ENCODE measurements at regions not wholly inside any gene's neighbourhood (a gene's known extent, or its start where the extent isn't known, plus 50 kb on each side); places are given as distances from the start of the nearest gene placed in this dataset.

- intact Hi-C loops (cut with micrococcal nuclease): no loop called here
- peaks cover 2% of the 10 kb centered on the region for H3K27me3 Mint-ChIP-seq (ENCODE audit: insufficient read depth)
Observed at GRCh38 chr18:28855524-28855923, 678.6 kb upstream of the CDH2 start.

GRCh38 chr18:28854964-28855363 lies 678.0 kb upstream of the CDH2 start:
- Mint-ChIP-seq H3K27me3 (ENCODE audit: insufficient read depth) (peaks cover 2% of the 10 kb centered on the region), H3K9me3 (no peaks in the 10 kb centered on the region), H3K36me3 (ENCODE audit: low read depth) (no peaks in the 10 kb centered on the region), H3K4me3 (no peak overlapping the region), H3K4me1 (ENCODE audit: low read depth) (no peaks in the 10 kb centered on the region), H3K27ac (no peak overlapping the region)
- intact Hi-C loops (cut with micrococcal nuclease): no loop called here
- no peak for DNase-seq (ENCODE audit: low spot score)

More at GRCh38 chr18:28855524-28855923, 678.6 kb upstream of the CDH2 start:
- DNase-seq (ENCODE audit: low spot score): no peak
- no peaks in the 10 kb centered on the region for H3K9me3 Mint-ChIP-seq
- H3K27ac Mint-ChIP-seq: no peak overlapping the region
- no peaks in the 10 kb centered on the region for H3K36me3 Mint-ChIP-seq (ENCODE audit: low read depth)
- no peaks in the 10 kb centered on the region for H3K4me1 Mint-ChIP-seq (ENCODE audit: low read depth)
- H3K4me3 Mint-ChIP-seq: no peak overlapping the region

GRCh38 chr18:28846958-28847357 lies 670.0 kb upstream of the CDH2 start:
- Mint-ChIP-seq H3K4me3 (no peak overlapping the region), H3K27me3 (ENCODE audit: insufficient read depth) (no peaks in the 10 kb centered on the region), H3K36me3 (ENCODE audit: low read depth) (no peaks in the 10 kb centered on the region), H3K27ac (no peak overlapping the region), H3K9me3 (peaks cover 20% of the 10 kb centered on the region), H3K4me1 (ENCODE audit: low read depth) (no peaks in the 10 kb centered on the region)
- intact Hi-C loops (cut with micrococcal nuclease): no loop called here
- DNase-seq (ENCODE audit: low spot score): no peak

GRCh38 chr18:28837100-28837499 lies 660.2 kb upstream of the CDH2 start:
- Mint-ChIP-seq H3K27ac (no peak overlapping the region), H3K4me1 (ENCODE audit: low read depth) (no peaks in the 10 kb centered on the region), H3K36me3 (ENCODE audit: low read depth) (no peaks in the 10 kb centered on the region), H3K27me3 (ENCODE audit: insufficient read depth) (no peaks in the 10 kb centered on the region), H3K4me3 (no peak overlapping the region), H3K9me3 (peaks cover 13% of the 10 kb centered on the region)
- no peak for DNase-seq (ENCODE audit: low spot score)
- intact Hi-C loops (cut with micrococcal nuclease): no loop called here

- Mint-ChIP-seq H3K4me1 (ENCODE audit: low read depth) (no peaks in the 10 kb centered on the region), H3K27me3 (ENCODE audit: insufficient read depth) (no peaks in the 10 kb centered on the region), H3K9me3 (peaks cover 8% of the 10 kb centered on the region), H3K27ac (no peak overlapping the region), H3K36me3 (ENCODE audit: low read depth) (no peaks in the 10 kb centered on the region), H3K4me3 (no peak overlapping the region)
- no peak for DNase-seq (ENCODE audit: low spot score)
- intact Hi-C loops (cut with micrococcal nuclease): no loop called here
Observed at GRCh38 chr18:28834889-28835288, 658.0 kb upstream of the CDH2 start.

- H3K27me3 Mint-ChIP-seq (ENCODE audit: insufficient read depth): no peaks in the 10 kb centered on the region
- peaks cover 2% of the 10 kb centered on the region for H3K9me3 Mint-ChIP-seq
- intact Hi-C loops (cut with micrococcal nuclease): no loop called here
- no peaks in the 10 kb centered on the region for H3K36me3 Mint-ChIP-seq (ENCODE audit: low read depth)
- no peak for DNase-seq (ENCODE audit: low spot score)
- H3K27ac Mint-ChIP-seq: no peak overlapping the region
- H3K4me3 Mint-ChIP-seq: no peak overlapping the region
- H3K4me1 Mint-ChIP-seq (ENCODE audit: low read depth): no peaks in the 10 kb centered on the region
Observed at GRCh38 chr18:28831908-28832307, 655.0 kb upstream of the CDH2 start.

GRCh38 chr18:28831476-28831875 lies 654.5 kb upstream of the CDH2 start:
- DNase-seq (ENCODE audit: low spot score): no peak
- no peak overlapping the region for H3K4me3 Mint-ChIP-seq
- H3K27me3 Mint-ChIP-seq (ENCODE audit: insufficient read depth): no peaks in the 10 kb centered on the region
- H3K9me3 Mint-ChIP-seq: peaks cover 2% of the 10 kb centered on the region
- H3K27ac Mint-ChIP-seq: no peak overlapping the region
- intact Hi-C loops (cut with micrococcal nuclease): no loop called here
- no peaks in the 10 kb centered on the region for H3K36me3 Mint-ChIP-seq (ENCODE audit: low read depth)
- no peaks in the 10 kb centered on the region for H3K4me1 Mint-ChIP-seq (ENCODE audit: low read depth)

GRCh38 chr18:28826107-28826506 lies 649.2 kb upstream of the CDH2 start:
- no peak overlapping the region for H3K27ac Mint-ChIP-seq
- no peak overlapping the region for H3K4me3 Mint-ChIP-seq
- H3K4me1 Mint-ChIP-seq (ENCODE audit: low read depth): no peaks in the 10 kb centered on the region
- intact Hi-C loops (cut with micrococcal nuclease): no loop called here
- H3K36me3 Mint-ChIP-seq (ENCODE audit: low read depth): no peaks in the 10 kb centered on the region
- peaks cover 18% of the 10 kb centered on the region for H3K9me3 Mint-ChIP-seq
- no peak for DNase-seq (ENCODE audit: low spot score)
- no peaks in the 10 kb centered on the region for H3K27me3 Mint-ChIP-seq (ENCODE audit: insufficient read depth)

- Mint-ChIP-seq H3K4me3 (no peak overlapping the region), H3K9me3 (peaks cover 15% of the 10 kb centered on the region), H3K27ac (no peak overlapping the region), H3K4me1 (ENCODE audit: low read depth) (no peaks in the 10 kb centered on the region), H3K36me3 (ENCODE audit: low read depth) (no peaks in the 10 kb centered on the region), H3K27me3 (ENCODE audit: insufficient read depth) (no peaks in the 10 kb centered on the region)
- DNase-seq (ENCODE audit: low spot score): no peak
- intact Hi-C loops (cut with micrococcal nuclease): no loop called here
Observed at GRCh38 chr18:28824183-28824574, 647.2 kb upstream of the CDH2 start.

GRCh38 chr18:28823506-28824182 lies 646.7 kb upstream of the CDH2 start:
- no peaks in the 10 kb centered on the region for H3K36me3 Mint-ChIP-seq (ENCODE audit: low read depth)
- H3K27me3 Mint-ChIP-seq (ENCODE audit: insufficient read depth): no peaks in the 10 kb centered on the region
- no peak overlapping the region for H3K4me3 Mint-ChIP-seq
- peaks cover 17% of the 10 kb centered on the region for H3K9me3 Mint-ChIP-seq
- H3K4me1 Mint-ChIP-seq (ENCODE audit: low read depth): no peaks in the 10 kb centered on the region
- DNase-seq (ENCODE audit: low spot score): no peak
- no peak overlapping the region for H3K27ac Mint-ChIP-seq
- intact Hi-C loops (cut with micrococcal nuclease): no loop called here

GRCh38 chr18:28820353-28820752 lies 643.4 kb upstream of the CDH2 start:
- intact Hi-C loops (cut with micrococcal nuclease): no loop called here
- H3K36me3 Mint-ChIP-seq (ENCODE audit: low read depth): no peaks in the 10 kb centered on the region
- H3K27ac Mint-ChIP-seq: no peak overlapping the region
- no peak overlapping the region for H3K4me3 Mint-ChIP-seq
- peaks cover 19% of the 10 kb centered on the region for H3K9me3 Mint-ChIP-seq
- no peaks in the 10 kb centered on the region for H3K4me1 Mint-ChIP-seq (ENCODE audit: low read depth)
- no peaks in the 10 kb centered on the region for H3K27me3 Mint-ChIP-seq (ENCODE audit: insufficient read depth)
- no peak for DNase-seq (ENCODE audit: low spot score)

- H3K4me1 Mint-ChIP-seq (ENCODE audit: low read depth): no peaks in the 10 kb centered on the region
- H3K27me3 Mint-ChIP-seq (ENCODE audit: insufficient read depth): no peaks in the 10 kb centered on the region
- no peak overlapping the region for H3K27ac Mint-ChIP-seq
- no peak overlapping the region for H3K4me3 Mint-ChIP-seq
- no peak for DNase-seq (ENCODE audit: low spot score)
- intact Hi-C loops (cut with micrococcal nuclease): loop anchor here (5.0 kb wide), 1 partner anchor 641 kb away; no protein-coding TSS in a partner anchor
- H3K36me3 Mint-ChIP-seq (ENCODE audit: low read depth): no peaks in the 10 kb centered on the region
- peaks cover 4% of the 10 kb centered on the region for H3K9me3 Mint-ChIP-seq
Observed at GRCh38 chr18:28816155-28816554, 639.2 kb upstream of the CDH2 start.

GRCh38 chr18:28814365-28814764 lies 637.4 kb upstream of the CDH2 start:
- Mint-ChIP-seq H3K27ac (no peak overlapping the region), H3K4me1 (ENCODE audit: low read depth) (no peaks in the 10 kb centered on the region), H3K9me3 (peaks cover 5% of the 10 kb centered on the region), H3K4me3 (no peak overlapping the region), H3K27me3 (ENCODE audit: insufficient read depth) (no peaks in the 10 kb centered on the region), H3K36me3 (ENCODE audit: low read depth) (no peaks in the 10 kb centered on the region)
- intact Hi-C loops (cut with micrococcal nuclease): no loop called here
- no peak for DNase-seq (ENCODE audit: low spot score)

GRCh38 chr18:28808373-28808772 lies 631.4 kb upstream of the CDH2 start:
- DNase-seq (ENCODE audit: low spot score): no peak
- no peak overlapping the region for H3K27ac Mint-ChIP-seq
- intact Hi-C loops (cut with micrococcal nuclease): no loop called here

More at GRCh38 chr18:28808373-28808772, 631.4 kb upstream of the CDH2 start:
- Mint-ChIP-seq H3K9me3 (peaks cover 14% of the 10 kb centered on the region), H3K27me3 (ENCODE audit: insufficient read depth) (peaks cover 4% of the 10 kb centered on the region), H3K36me3 (ENCODE audit: low read depth) (no peaks in the 10 kb centered on the region), H3K4me1 (ENCODE audit: low read depth) (no peaks in the 10 kb centered on the region), H3K4me3 (no peak overlapping the region)
